ENCODE measurements at regions not wholly inside any gene's neighbourhood (a gene's known extent, or its start where the extent isn't known, plus 50 kb on each side); places are given as distances from the start of the nearest gene placed in this dataset.

GRCh38 chr12:88953029-88953586 is 372.8 kb upstream of the KITLG start:
- TF ChIP-seq CTCF (conservative IDR thresholded peaks at IDR 0.05; ENCODE audit: control insufficient read depth, insufficient read depth, low read depth, low read length) = no peak
- no peak overlapping the region for H3K4me3 ChIP-seq (ENCODE audit: control insufficient read depth, low read depth, low read length)
- no peak for DNase-seq (ENCODE audit: low read depth)

GRCh38 chr12:88952562-88952942 is 372.3 kb upstream of the KITLG start:
- peak; percentile 68 for DNase-seq (ENCODE audit: low read depth)
- no peak overlapping the region for H3K4me3 ChIP-seq (ENCODE audit: control insufficient read depth, low read depth, low read length)
- no peak for TF ChIP-seq CTCF (conservative IDR thresholded peaks at IDR 0.05; ENCODE audit: control insufficient read depth, insufficient read depth, low read depth, low read length)

DNA sequence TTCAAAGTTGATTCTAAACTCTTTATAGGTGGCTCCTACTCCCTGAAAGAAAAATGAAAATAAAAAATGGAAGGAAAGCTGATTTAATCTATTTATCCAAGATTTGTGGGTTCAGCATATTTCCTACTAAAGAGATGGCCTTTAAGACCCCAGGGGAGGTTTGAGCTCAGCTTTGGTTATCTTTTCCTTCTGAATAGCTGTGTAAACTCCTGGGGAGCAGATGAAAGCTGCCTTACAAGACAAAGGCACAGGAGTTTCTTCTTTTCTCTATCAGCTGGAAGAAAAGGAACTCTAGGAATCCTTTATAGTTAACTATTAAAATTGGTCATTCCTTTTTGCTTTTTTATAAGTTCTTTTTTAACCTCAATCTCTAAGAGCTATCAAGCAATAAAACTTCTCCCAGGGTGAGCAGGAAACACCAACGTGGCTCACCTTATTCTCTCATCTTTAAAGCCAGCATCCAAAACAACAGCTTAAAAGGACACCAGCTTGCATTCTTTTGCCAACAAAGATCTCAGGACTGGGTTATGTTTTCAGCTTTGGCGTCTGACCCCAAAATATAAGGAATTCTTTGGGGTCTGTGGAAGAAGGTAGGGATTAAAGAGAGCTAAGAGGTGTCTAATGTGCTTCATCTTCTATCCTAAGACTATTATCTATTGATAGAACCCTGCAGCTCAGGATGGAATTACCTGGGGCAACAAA is 371.7 kb upstream of the KITLG start:
- H3K4me3 ChIP-seq (ENCODE audit: control insufficient read depth, low read depth, low read length) = no peak overlapping the region
- DNase-seq (ENCODE audit: low read depth) = no peak
- TF ChIP-seq CTCF (conservative IDR thresholded peaks at IDR 0.05; ENCODE audit: control insufficient read depth, insufficient read depth, low read depth, low read length) = no peak

DNA sequence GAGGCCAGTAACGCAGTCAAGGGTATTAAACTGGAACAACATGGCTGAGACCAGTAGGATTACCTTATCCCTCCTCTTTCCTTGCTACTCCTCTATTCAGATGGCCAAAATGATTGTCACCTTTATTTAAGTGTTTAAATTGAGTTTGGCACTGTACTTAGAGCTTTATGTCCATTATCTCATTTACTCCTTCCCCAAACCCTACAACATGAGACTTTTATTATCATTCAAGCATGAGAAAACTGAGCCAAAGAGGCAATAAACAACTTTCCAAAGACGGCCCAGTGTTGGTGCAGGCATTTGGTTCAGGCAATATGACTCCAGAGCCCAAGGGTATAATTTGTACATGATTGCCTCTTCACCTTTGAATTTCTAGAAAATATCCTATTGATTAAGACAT is 370.9 kb upstream of the KITLG start:
- no peak overlapping the region for H3K4me3 ChIP-seq (ENCODE audit: control insufficient read depth, low read depth, low read length)
- TF ChIP-seq CTCF (conservative IDR thresholded peaks at IDR 0.05; ENCODE audit: control insufficient read depth, insufficient read depth, low read depth, low read length) = no peak
- DNase-seq (ENCODE audit: low read depth) = no peak

DNA sequence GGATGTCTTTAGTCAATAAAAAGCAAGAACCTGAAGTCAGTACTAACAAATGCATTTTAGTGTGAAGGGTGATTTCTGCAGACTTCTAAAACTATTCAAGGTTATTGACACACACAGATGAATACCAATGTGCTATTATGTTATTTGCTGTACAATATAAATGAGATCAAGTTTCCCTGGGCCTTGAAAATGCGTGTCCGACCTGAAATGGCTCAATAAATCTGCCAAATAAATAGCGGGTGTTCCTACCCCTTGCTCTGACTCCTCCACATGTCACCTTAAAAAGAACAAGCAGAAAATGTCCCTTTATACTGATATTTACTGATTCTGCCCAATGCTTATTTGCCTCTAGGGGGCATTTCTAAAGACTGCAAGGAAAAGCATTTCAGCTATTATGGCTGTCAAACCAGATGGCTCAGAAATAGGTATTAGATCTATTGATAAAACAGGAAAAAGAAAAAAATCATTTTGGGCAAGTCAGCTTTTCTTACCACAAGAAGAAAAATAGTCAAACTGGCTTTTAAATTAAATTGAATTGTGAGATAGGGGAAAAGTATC is 367.3 kb upstream of the KITLG start:
- H3K4me3 ChIP-seq (ENCODE audit: control insufficient read depth, low read depth, low read length) = no peak overlapping the region
- TF ChIP-seq CTCF (conservative IDR thresholded peaks at IDR 0.05; ENCODE audit: control insufficient read depth, insufficient read depth, low read depth, low read length) = peak; percentile 28
- no peak for DNase-seq (ENCODE audit: low read depth)

DNA sequence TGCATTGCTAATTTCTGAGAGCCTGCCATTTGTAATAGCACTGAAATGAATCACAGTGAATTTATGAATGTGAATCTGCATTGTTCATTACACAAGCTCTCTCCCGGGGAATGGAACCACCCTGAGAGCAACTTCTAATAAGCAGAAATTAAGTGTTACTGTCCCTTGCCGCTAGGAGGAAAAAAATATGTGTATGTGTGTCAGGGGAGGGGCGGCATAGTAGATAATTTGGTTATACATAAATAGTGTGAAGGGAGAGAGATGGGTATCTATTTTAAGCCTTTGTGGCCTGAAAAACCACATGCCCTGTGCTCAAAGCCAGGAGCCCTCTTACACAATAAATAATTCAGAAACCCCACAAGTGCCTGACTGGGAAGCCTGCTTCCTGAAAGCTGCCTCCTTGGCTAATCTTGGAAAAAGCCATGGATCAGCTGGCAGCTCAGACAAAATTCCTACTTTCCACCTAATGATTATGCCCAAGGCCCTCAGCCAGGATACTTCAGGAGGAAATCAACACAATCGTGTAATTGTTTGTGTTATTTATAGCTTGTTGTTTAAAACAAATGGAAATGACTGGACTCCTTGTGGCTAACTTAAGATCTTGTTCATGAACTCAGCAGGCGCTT is 366.2 kb upstream of the KITLG start:
- H3K4me3 ChIP-seq (ENCODE audit: control insufficient read depth, low read depth, low read length) = no peak overlapping the region
- DNase-seq (ENCODE audit: low read depth) = peak; percentile 84
- TF ChIP-seq CTCF (conservative IDR thresholded peaks at IDR 0.05; ENCODE audit: control insufficient read depth, insufficient read depth, low read depth, low read length) = peak; percentile 10

Data from fibroblast of mammary gland (primary cell).